WTC11 (cell line): ENCODE measurements at regions not wholly inside any gene's neighbourhood (a gene's known extent, or its start where the extent isn't known, plus 50 kb on each side); places are given as distances from the start of the nearest gene placed in this dataset.

ENCODE experiments used
- CREM ChIP-seq: sonication (generic); formaldehyde crosslinking; IDR thresholded peaks from 2 replicates; pipeline ENCODE4 v1.8.1; 2022; ENCODE audit warnings: mild to moderate bottlenecking, missing genetic modification reagents, moderate library complexity
- NR1H2 ChIP-seq: sonication (generic); formaldehyde crosslinking; IDR thresholded peaks from 2 replicates; pipeline ENCODE4 v1.9.0; 2021; ENCODE audit warnings: mild to moderate bottlenecking, moderate library complexity, missing genetic modification reagents
- ZNF232 ChIP-seq: sonication (generic); formaldehyde crosslinking; IDR thresholded peaks from 2 replicates; pipeline ENCODE4 v1.8.0; 2022; ENCODE audit warnings: mild to moderate bottlenecking, missing genetic modification reagents
- TF ChIP-seq, protein P1 (sequence below): fragments of 200-600 bp; IDR thresholded peaks from 2 replicates; pipeline ENCODE4 v1.8.0; 2022; ENCODE audit warnings: antibody characterized with exemption

DNA sequence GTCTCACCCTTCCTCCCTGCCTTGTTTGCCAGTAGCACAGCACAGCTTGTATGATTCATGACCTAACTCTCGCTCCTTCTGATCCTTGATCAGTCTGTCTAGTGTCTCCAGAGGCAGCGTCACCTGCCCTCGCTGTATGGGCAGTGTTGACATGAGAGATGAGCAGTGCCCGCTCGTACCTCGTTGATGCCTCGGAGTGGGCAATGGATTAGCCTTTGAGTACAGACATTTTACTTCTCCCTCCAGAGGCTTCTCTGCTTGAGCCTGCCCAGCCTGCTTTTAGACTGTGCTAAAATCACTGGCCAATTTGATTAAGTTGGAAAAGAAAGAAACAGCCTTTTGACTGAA is 569.0 kb downstream of the NTRK3 start:
- TF ChIP-seq ZNF232 (CRISPR knock-in tag): no peak
- TF ChIP-seq CREM (CRISPR knock-in tag): no peak
- TF ChIP-seq, protein P1, sequence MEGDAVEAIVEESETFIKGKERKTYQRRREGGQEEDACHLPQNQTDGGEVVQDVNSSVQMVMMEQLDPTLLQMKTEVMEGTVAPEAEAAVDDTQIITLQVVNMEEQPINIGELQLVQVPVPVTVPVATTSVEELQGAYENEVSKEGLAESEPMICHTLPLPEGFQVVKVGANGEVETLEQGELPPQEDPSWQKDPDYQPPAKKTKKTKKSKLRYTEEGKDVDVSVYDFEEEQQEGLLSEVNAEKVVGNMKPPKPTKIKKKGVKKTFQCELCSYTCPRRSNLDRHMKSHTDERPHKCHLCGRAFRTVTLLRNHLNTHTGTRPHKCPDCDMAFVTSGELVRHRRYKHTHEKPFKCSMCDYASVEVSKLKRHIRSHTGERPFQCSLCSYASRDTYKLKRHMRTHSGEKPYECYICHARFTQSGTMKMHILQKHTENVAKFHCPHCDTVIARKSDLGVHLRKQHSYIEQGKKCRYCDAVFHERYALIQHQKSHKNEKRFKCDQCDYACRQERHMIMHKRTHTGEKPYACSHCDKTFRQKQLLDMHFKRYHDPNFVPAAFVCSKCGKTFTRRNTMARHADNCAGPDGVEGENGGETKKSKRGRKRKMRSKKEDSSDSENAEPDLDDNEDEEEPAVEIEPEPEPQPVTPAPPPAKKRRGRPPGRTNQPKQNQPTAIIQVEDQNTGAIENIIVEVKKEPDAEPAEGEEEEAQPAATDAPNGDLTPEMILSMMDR: no peak
- no peak for TF ChIP-seq NR1H2 (CRISPR knock-in tag)
